Tibial artery (tissue), 4 donors: ENCODE measurements at regions not wholly inside any gene's neighbourhood (a gene's known extent, or its start where the extent isn't known, plus 50 kb on each side); places are given as distances from the start of the nearest gene placed in this dataset.

Experiments
- DNase-seq, 2 donors: peaks; one replicate each; pipeline ENCODE4 v3.0.0-alpha.2; 2019
- H3K27ac ChIP-seq, 2 donors: fragments of 200-600 bp; sonication (generic) in 1 of 2; 1 replicate in 1 of 2; 2 replicates in 1 of 2; pipeline ENCODE4 v1.5.1; 2018 to 2019; ENCODE audit warnings: mild to moderate bottlenecking in 1 of 2
- H3K27me3 ChIP-seq, 2 donors: fragments of 200-600 bp; sonication (generic) in 1 of 2; one replicate each; pipeline versions ENCODE4 v1.5.1 to v1.6.0; 2016 to 2019
- H3K36me3 ChIP-seq, 3 donors: fragments of 200-600 bp; sonication (generic) in 2 of 3; one replicate each; pipeline ENCODE4 v1.5.1; 2016 to 2019; ENCODE audit warnings: mild to moderate bottlenecking in 2 of 3
- H3K4me1 ChIP-seq, 4 donors: fragments of 200-600 bp; sonication (generic) in 2 of 4; 1 replicate in 3 of 4; 2 replicates in 1 of 4; pipeline ENCODE4 v1.5.1; 2016 to 2019
- H3K4me3 ChIP-seq, 2 donors: fragments of 200-600 bp; sonication (generic) in 1 of 2; 1 replicate in 1 of 2; 2 replicates in 1 of 2; pipeline ENCODE4 v1.5.1; 2018 to 2019; ENCODE audit warnings: mild to moderate bottlenecking in 2 of 2
- H3K9me3 ChIP-seq, 3 donors: fragments of 200-600 bp; sonication (generic) in 1 of 3; one replicate each; pipeline ENCODE4 v1.5.1; 2016 to 2019
- CTCF ChIP-seq, 2 experiments: fragments of 200-600 bp in 1 of 2; fragments of 450-650 bp in 1 of 2; IDR thresholded peaks; one replicate each; pipeline ENCODE4 v1.5.1; 2017 to 2019; ENCODE audit warnings: antibody characterized with exemption in 2 of 2, mild to moderate bottlenecking in 1 of 2, moderate library complexity in 1 of 2
- intact Hi-C: fragments of 100-400 bp; cut with DNase I; formaldehyde crosslinking; loops from one replicate; pipeline ENCODE4 v1.15.0; 2023; ENCODE audit warnings: low total_unique reads

- Histone ChIP-seq H3K9me3 (peaks cover 0 to 10% (median 0%) of the 10 kb centered on the region in 3 donors), H3K4me3 (peak overlapping the region; percentile 7 to 32), H3K4me1 (peaks cover 0 to 9% (median 2%) of the 10 kb centered on the region in 4 donors), H3K27ac (peak overlapping the region; percentile 9 to 44), H3K27me3 (peaks cover 0 to 15% of the 10 kb centered on the region in 2 donors), H3K36me3 (no peaks in the 10 kb centered on the region)
- TF ChIP-seq CTCF (IDR thresholded peaks at IDR 0.05) = no peak
- intact Hi-C loops = no loop called here
- DNase-seq = peak; percentile 78 to 80
Measured at GRCh38 chr2:567865-568638, 109.2 kb downstream of the TMEM18 start.

- H3K27ac ChIP-seq = no peak overlapping the region
- TF ChIP-seq CTCF (IDR thresholded peaks at IDR 0.05) = no peak
- H3K4me3 ChIP-seq = no peak overlapping the region
- peaks cover 0 to 9% (median 2%) of the 10 kb centered on the region in 4 donors for H3K4me1 ChIP-seq
- intact Hi-C loops = no loop called here
- H3K9me3 ChIP-seq = peaks cover 0 to 10% (median 0%) of the 10 kb centered on the region in 3 donors
- no peak for DNase-seq
- H3K36me3 ChIP-seq = no peaks in the 10 kb centered on the region
- H3K27me3 ChIP-seq = peaks cover 0 to 19% of the 10 kb centered on the region in 2 donors
Measured at GRCh38 chr2:567496-567864, 109.7 kb downstream of the TMEM18 start.

- intact Hi-C loops = no loop called here
- Histone ChIP-seq H3K4me3 (no peak overlapping the region), H3K4me1 (peaks cover 0 to 9% (median 2%) of the 10 kb centered on the region in 4 donors), H3K36me3 (no peaks in the 10 kb centered on the region), H3K9me3 (peaks cover 0 to 9% (median 0%) of the 10 kb centered on the region in 3 donors), H3K27ac (no peak overlapping the region), H3K27me3 (peaks cover 0 to 22% of the 10 kb centered on the region in 2 donors)
- TF ChIP-seq CTCF (IDR thresholded peaks at IDR 0.05) = no peak
- DNase-seq = no peak
Measured at GRCh38 chr2:566379-567313, 110.6 kb downstream of the TMEM18 start.

- H3K4me1 ChIP-seq = peaks cover 0 to 9% (median 2%) of the 10 kb centered on the region in 4 donors
- H3K36me3 ChIP-seq = no peaks in the 10 kb centered on the region
- H3K27me3 ChIP-seq = peaks cover 0 to 22% of the 10 kb centered on the region in 2 donors
- H3K9me3 ChIP-seq = no peaks in the 10 kb centered on the region
- H3K4me3 ChIP-seq = no peak overlapping the region
- no peak overlapping the region for H3K27ac ChIP-seq
- DNase-seq = no peak
- intact Hi-C loops = no loop called here
- no peak for TF ChIP-seq CTCF (IDR thresholded peaks at IDR 0.05)
Measured at GRCh38 chr2:564471-565181, 112.6 kb downstream of the TMEM18 start.

- intact Hi-C loops = no loop called here
Measured at GRCh38 chr2:563512-563911, 113.7 kb downstream of the TMEM18 start.

More at GRCh38 chr2:563512-563911, 113.7 kb downstream of the TMEM18 start:
- Histone ChIP-seq H3K36me3 (no peaks in the 10 kb centered on the region), H3K9me3 (no peaks in the 10 kb centered on the region), H3K27ac (no peak overlapping the region), H3K4me3 (no peak overlapping the region), H3K4me1 (peaks cover 0 to 8% (median under 1%) of the 10 kb centered on the region in 4 donors), H3K27me3 (peaks cover 0 to 25% of the 10 kb centered on the region in 2 donors)
- DNase-seq = no peak
- no peak for TF ChIP-seq CTCF (IDR thresholded peaks at IDR 0.05)
